Astrocyte of the cerebellum (primary cell): ENCODE measurements at regions not wholly inside any gene's neighbourhood (a gene's known extent, or its start where the extent isn't known, plus 50 kb on each side); places are given as distances from the start of the nearest gene placed in this dataset.

Experiments used
- DNase-seq: peaks from one replicate; pipeline ENCODE4 v3.0.0-alpha.2; 2011; ENCODE audit warnings: low read depth
- H3K4me3 ChIP-seq: 2 replicates; pipeline ENCODE4 v1.5.1; 2011; ENCODE audit warnings: mild to moderate bottlenecking, low read depth, low read length, moderate library complexity
- in situ Hi-C: cut with HindIII; loops from 2 replicates; pipeline ENCODE4 v1.10.0; 2017; ENCODE audit warnings: low sequenced_read_pairs
- TF ChIP-seq, protein P1 (sequence below): IDR thresholded peaks from 2 replicates; pipeline ENCODE4 v1.5.1; 2012; ENCODE audit warnings: low read length, low read depth, moderate library complexity, mild to moderate bottlenecking; ENCODE audit errors: missing control alignments

DNA sequence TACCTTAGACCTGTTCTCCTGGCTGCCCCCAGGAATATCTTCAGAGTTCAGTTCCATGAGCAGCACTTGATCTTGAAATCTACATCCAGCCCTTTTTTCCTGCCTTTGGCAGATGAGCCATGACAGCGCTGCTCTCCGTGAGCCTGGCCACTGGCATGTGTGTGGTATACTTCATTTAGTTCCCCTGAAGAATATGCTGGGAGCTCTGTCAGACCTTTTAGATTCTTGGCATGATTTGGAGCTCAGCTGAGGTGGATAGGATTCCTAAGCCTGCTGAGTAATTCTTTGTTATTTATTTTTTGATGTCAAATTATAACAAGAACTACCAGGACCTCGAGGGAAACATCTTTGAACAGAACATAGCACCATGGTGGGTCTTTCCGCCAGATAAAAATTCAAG lies 121.7 kb downstream of the EDEM1 start:
- H3K4me3 ChIP-seq = no peak overlapping the region
- in situ Hi-C loops = no loop called here
- DNase-seq = peak; percentile 49
- TF ChIP-seq, protein P1, sequence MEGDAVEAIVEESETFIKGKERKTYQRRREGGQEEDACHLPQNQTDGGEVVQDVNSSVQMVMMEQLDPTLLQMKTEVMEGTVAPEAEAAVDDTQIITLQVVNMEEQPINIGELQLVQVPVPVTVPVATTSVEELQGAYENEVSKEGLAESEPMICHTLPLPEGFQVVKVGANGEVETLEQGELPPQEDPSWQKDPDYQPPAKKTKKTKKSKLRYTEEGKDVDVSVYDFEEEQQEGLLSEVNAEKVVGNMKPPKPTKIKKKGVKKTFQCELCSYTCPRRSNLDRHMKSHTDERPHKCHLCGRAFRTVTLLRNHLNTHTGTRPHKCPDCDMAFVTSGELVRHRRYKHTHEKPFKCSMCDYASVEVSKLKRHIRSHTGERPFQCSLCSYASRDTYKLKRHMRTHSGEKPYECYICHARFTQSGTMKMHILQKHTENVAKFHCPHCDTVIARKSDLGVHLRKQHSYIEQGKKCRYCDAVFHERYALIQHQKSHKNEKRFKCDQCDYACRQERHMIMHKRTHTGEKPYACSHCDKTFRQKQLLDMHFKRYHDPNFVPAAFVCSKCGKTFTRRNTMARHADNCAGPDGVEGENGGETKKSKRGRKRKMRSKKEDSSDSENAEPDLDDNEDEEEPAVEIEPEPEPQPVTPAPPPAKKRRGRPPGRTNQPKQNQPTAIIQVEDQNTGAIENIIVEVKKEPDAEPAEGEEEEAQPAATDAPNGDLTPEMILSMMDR = no peak

GRCh38 chr3:5309602-5310001 lies 122.1 kb downstream of the EDEM1 start:
- TF ChIP-seq, protein P1 = no peak

DNA sequence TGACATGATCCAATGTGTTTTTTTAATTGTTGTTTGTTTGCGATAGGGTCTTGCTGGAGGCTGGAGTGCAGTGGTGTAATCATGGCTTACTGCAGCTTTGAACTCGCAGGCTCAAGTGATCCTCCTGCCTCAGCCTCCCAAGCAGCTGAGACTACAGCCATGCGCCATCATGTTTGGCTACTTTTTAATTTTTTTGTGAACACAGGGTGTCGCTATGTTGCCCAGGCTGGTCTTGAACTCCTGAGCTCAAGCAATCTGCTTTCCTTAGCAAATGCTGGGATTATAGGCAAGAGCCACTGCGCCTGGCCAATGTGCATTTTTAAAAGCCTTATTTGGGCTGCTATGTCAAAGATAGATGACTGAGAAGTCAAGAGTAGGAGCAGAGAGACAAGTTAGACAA lies 123.0 kb downstream of the EDEM1 start:
- in situ Hi-C loops = no loop called here

More at GRCh38 chr3:5309602-5310001, 122.1 kb downstream of the EDEM1 start:
- DNase-seq = no peak
- H3K4me3 ChIP-seq = no peak overlapping the region
- in situ Hi-C loops = no loop called here

DNA sequence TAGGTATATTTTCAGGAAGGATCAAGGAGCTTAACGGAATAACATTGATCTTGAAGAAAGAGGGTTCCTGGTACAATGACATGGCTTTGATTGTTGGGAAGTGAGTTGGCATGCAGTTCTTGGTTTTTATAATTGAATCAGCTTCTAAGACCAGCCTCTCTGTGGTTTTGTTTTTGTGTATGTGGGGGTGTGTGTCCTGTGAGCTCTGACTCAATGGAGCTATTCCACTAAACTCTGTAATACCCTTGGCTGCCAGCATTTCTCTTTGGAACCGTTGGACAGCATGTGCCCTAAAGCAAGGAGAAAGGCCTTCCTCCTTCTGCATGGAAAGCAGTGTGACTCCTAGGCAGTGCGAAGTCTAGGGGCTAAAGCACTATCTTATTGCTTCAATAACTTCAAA lies 124.8 kb downstream of the EDEM1 start:
- TF ChIP-seq, protein P1 = no peak
- no peak overlapping the region for H3K4me3 ChIP-seq
- no peak for DNase-seq
- in situ Hi-C loops = no loop called here

More for the DNA sequence above, 123.0 kb downstream of the EDEM1 start:
- no peak overlapping the region for H3K4me3 ChIP-seq
- TF ChIP-seq, protein P1 = no peak
- DNase-seq = no peak

DNA sequence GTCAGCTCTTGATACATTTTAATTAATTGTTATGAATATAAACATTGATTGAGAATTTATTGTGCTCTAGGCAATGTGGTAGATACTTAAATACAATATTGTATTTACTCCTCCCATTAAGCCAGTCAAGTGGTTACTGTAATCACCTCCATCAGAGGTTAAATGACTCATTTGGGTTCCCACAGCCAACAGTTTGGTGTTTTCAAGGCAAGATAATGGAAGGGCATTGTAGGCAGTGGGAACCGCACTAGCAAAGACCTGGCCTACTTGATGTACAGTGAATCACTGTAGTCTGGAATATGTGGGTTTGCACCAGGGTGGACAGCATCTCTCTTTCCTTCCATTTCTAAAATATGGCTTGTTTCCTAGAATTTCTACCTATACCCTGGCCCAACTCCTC lies 127.4 kb downstream of the EDEM1 start:
- TF ChIP-seq, protein P1 = no peak
- DNase-seq = no peak

DNA sequence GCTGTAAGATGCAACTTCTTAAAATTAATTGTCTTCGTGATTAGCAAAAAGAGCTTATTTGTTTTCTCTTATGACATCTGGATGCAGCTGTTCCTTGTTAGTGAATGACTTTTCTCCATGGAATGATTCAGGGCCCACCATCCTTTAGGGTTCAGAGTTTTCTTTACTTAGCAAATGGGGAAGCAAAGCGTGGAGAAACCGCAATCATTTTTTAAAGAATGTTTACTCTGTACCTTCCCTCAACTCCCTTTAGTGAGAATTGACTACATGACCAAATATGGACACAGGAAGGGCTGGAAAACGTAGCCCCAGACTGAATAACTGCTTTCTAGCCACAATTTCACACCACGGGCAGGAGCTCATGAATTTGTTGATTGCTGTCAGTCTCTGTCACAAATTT lies 130.1 kb downstream of the EDEM1 start:
- no peak for DNase-seq
- TF ChIP-seq, protein P1 = no peak
- in situ Hi-C loops = no loop called here
- no peak overlapping the region for H3K4me3 ChIP-seq

More for the DNA sequence above, 127.4 kb downstream of the EDEM1 start:
- in situ Hi-C loops = no loop called here
- H3K4me3 ChIP-seq = no peak overlapping the region

GRCh38 chr3:5319454-5319853 lies 131.9 kb downstream of the EDEM1 start:
- TF ChIP-seq, protein P1 = no peak
- in situ Hi-C loops = no loop called here
- DNase-seq = no peak

More at GRCh38 chr3:5319454-5319853, 131.9 kb downstream of the EDEM1 start:
- no peak overlapping the region for H3K4me3 ChIP-seq
